HUES48 (cell line): ENCODE measurements at regions not wholly inside any gene's neighbourhood (a gene's known extent, or its start where the extent isn't known, plus 50 kb on each side); places are given as distances from the start of the nearest gene placed in this dataset.

Experiments
- H3K27ac ChIP-seq: one replicate; pipeline ENCODE4 v1.7.0; 2013; ENCODE audit warnings: low read depth, low read length, inconsistent platforms
- H3K27me3 ChIP-seq: 2 replicates; pipeline ENCODE4 v1.6.1; 2013; ENCODE audit warnings: mild to moderate bottlenecking, low read length; ENCODE audit not compliant: control insufficient read depth, insufficient read depth
- H3K36me3 ChIP-seq: 2 replicates; pipeline ENCODE4 v1.6.1; 2013; ENCODE audit warnings: low read length; ENCODE audit not compliant: control insufficient read depth, insufficient read depth
- H3K4me1 ChIP-seq: 2 replicates; pipeline ENCODE4 v1.6.1; 2013; ENCODE audit warnings: mild to moderate bottlenecking, low read length; ENCODE audit not compliant: control insufficient read depth, insufficient read depth
- H3K4me3 ChIP-seq: 2 replicates; pipeline ENCODE4 v1.5.1; 2013; ENCODE audit warnings: mild to moderate bottlenecking, low read depth, low read length
- H3K9ac ChIP-seq: 2 replicates; pipeline ENCODE4 v1.6.1; 2013; ENCODE audit warnings: mild to moderate bottlenecking, low read depth, low read length, moderate library complexity
- H3K9me3 ChIP-seq: 2 replicates; pipeline ENCODE4 v1.6.1; 2013; ENCODE audit warnings: low read length; ENCODE audit not compliant: control insufficient read depth, insufficient read depth

DNA sequence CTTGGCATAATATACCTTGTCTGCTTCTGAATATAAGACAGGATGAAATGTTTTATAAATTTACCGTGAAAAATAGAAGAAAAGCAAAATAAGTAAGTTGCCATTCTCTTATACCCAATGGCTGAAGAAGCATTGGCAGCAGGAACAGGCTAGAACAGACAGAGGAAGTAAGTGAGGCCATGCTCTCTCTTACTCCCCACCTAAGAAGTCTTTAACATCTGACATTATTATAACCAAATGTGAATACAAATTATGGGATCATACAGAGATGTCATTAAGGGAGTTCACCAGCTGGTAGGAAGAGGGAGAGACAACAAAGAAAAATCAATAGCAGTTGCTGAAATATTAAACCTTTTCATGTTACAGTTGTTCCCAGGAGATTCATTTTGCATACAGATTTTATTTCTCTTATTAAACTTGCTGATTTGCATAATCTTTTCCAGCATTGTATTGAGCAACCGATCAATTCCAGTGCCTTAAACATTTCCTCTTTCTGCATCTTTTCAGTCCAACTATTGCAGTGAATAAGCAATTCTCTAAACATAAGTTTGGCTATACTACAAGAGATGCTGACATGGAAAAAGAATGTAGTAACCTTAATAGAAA, 270.6 kb downstream of the SLC6A15 start:
- no peaks in the 10 kb centered on the region for H3K27me3 ChIP-seq
- H3K36me3 ChIP-seq, result no peaks in the 10 kb centered on the region
- H3K4me3 ChIP-seq, result no peak overlapping the region
- no peak overlapping the region for H3K27ac ChIP-seq
- H3K4me1 ChIP-seq, result peaks cover 16% of the 10 kb centered on the region; the same call in 1 of the 2 replicates
- H3K9me3 ChIP-seq, result no peaks in the 10 kb centered on the region
- H3K9ac ChIP-seq, result no peak overlapping the region

DNA sequence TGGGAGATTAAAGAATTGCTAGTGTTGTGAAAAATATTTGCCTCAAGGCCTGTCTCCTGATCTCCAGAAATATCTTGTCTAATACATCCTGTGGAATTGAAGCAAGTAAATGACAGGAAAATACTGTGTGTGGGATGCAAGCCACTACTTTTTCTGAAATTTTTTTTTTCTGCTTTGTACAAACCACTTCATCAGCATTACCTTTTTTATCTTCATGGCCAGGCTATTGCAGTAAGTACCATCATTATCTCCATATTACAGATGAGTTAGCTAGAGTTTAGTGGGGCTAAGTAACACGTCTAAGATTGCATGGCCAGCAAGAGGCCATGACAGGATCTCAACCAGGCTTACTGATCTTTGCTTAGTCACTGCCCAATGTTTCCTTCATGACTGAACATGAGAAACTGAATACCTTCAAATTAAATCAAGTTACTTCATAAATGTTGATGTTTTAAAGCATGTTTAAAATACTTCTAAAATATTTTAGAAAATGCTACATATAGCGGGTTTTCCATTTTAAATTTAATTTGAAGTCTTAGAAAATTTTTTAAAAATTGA, 273.7 kb downstream of the SLC6A15 start:
- H3K4me3 ChIP-seq, result no peak overlapping the region
- H3K4me1 ChIP-seq, result peaks cover 16% of the 10 kb centered on the region; the same call in 1 of the 2 replicates
- no peaks in the 10 kb centered on the region for H3K27me3 ChIP-seq
- no peak overlapping the region for H3K9ac ChIP-seq
- H3K27ac ChIP-seq, result no peak overlapping the region
- H3K36me3 ChIP-seq, result no peaks in the 10 kb centered on the region
- H3K9me3 ChIP-seq, result no peaks in the 10 kb centered on the region

DNA sequence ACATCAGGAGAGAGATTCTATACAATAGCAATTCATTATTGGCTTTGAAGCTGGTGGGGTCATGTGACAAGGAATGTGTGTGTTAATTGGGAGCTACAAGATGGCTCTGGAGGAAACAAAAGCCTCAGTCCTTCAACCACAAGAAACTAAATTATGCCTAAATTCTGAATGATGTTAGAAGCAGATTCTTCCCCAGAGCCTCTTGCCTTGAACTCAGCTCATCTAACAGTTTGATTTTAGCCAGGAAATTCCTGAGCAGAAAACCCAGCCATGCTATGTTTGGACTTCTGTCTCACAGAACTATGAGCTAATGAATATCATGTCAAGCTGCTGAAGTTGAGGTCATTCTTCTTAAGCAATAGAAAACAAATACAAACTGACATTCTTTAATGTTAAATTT, 274.7 kb downstream of the SLC6A15 start:
- Histone ChIP-seq H3K27ac (no peak overlapping the region), H3K4me1 (peaks cover 16% of the 10 kb centered on the region; the same call in 1 of the 2 replicates), H3K9ac (no peak overlapping the region), H3K27me3 (no peaks in the 10 kb centered on the region), H3K4me3 (no peak overlapping the region), H3K36me3 (no peaks in the 10 kb centered on the region), H3K9me3 (no peaks in the 10 kb centered on the region)

DNA sequence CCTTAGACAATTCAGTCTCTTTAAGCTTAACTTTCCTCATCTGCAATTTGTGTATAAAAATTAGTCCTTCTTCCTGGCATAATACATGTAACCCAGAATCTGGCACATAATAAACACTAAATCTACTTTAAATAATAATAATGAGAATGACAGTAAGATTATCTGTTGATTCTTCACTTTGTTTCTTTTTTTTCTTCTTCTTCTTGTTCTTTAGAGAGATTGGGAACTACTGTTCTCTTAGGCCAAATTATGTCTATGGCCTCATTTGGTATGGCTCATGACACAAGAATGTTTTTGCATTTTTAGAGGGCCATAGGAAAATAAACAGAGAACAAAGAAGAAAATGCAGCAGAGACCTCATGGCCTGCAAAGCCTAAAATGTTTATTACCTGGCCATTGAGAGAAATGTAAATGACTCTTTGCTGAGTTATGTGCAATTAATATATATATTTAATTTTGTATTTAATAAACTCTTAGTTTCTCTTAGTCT, 275.8 kb downstream of the SLC6A15 start:
- peaks cover 22% of the 10 kb centered on the region; the same call in 1 of the 2 replicates for H3K4me1 ChIP-seq
- no peak overlapping the region for H3K4me3 ChIP-seq
- H3K36me3 ChIP-seq, result no peaks in the 10 kb centered on the region
- H3K27ac ChIP-seq, result peak overlapping the region; percentile 33
- H3K9ac ChIP-seq, result no peak overlapping the region
- H3K27me3 ChIP-seq, result no peaks in the 10 kb centered on the region
- no peaks in the 10 kb centered on the region for H3K9me3 ChIP-seq

DNA sequence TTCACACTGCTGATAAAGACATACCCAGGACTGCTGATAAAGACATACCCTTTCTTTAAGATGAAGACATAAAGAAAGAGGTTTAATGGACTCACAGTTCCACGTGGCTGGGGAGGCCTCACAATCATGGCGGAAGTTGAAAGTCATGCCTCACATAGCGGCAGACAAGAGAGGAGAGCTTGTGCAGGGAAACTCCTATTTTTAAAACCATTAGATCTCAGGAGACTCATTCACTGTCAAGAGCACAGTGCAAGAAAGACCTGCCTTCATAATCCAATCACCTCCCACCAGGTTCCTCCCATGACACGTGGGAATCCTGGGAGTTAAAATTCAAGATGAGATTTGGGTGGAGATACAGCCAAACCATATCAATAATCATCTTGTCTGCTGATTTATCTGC, 278.1 kb downstream of the SLC6A15 start:
- Histone ChIP-seq H3K9me3 (no peaks in the 10 kb centered on the region), H3K4me1 (peaks cover 18% of the 10 kb centered on the region; the same call in 1 of the 2 replicates), H3K4me3 (no peak overlapping the region), H3K36me3 (no peaks in the 10 kb centered on the region), H3K9ac (no peak overlapping the region), H3K27me3 (no peaks in the 10 kb centered on the region), H3K27ac (no peak overlapping the region)

DNA sequence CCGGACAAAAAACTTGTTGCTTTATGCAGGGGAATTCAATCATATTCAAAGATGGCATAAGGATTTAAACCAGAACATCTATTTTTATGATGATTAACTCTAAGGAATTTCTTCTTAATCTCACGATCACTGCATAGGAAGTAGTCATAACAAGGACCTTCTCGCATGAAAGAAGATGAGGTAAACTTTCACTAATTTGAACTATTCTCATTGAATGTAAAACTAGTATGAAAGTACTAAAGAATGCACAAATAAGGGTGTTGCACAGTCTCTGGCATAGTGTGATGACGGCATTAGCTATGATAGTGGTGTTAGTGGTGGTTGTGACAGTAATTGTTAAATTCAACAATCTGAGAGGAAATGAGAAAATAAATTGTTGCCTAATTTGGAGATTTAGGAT, 280.0 kb downstream of the SLC6A15 start:
- no peak overlapping the region for H3K9ac ChIP-seq
- no peaks in the 10 kb centered on the region for H3K27me3 ChIP-seq
- H3K27ac ChIP-seq, result no peak overlapping the region
- H3K4me3 ChIP-seq, result no peak overlapping the region
- H3K4me1 ChIP-seq, result peaks cover 10% of the 10 kb centered on the region; the same call in 1 of the 2 replicates
- H3K36me3 ChIP-seq, result no peaks in the 10 kb centered on the region
- H3K9me3 ChIP-seq, result no peaks in the 10 kb centered on the region

DNA sequence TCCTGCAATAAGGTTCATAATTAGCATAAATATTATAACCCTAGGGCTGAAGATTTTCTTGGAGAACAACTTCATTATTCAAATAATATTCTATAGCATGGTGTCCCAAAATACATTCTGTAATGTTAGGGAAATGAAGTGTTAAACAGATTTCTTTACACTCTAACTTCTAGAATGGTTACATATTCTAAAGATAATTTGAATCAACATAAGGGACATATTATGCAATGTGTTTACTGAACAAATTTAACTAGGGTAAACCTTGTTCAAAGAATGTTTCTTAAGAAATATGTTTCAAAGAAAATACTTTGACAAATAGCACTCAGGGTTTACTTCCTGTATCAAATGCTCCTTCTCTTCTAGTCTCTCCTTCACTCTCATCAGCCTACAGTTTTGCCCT, 281.6 kb downstream of the SLC6A15 start:
- H3K9me3 ChIP-seq, result no peaks in the 10 kb centered on the region
- H3K9ac ChIP-seq, result no peak overlapping the region
- H3K36me3 ChIP-seq, result no peaks in the 10 kb centered on the region
- H3K27ac ChIP-seq, result no peak overlapping the region
- H3K4me1 ChIP-seq, result peaks cover 6% of the 10 kb centered on the region; the same call in 1 of the 2 replicates
- no peaks in the 10 kb centered on the region for H3K27me3 ChIP-seq
- H3K4me3 ChIP-seq, result no peak overlapping the region

DNA sequence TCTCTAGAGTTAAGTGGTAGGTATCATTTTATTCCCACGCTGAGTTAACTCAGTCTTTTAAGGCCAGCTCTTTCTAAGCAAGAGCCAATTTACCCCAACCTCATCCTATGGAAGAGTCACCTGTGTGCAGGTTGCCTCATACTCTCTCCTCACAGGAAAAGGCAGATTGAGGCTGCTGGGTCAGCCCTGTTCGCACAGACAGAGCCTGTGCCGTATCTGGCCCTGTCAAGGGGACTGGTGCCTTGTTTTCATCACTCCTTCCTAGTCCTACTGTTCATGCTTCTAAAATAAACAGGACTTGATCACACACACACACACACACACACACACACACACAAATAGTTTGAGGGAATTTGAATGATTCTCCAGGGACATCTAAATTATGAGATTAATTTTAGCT, 285.0 kb downstream of the SLC6A15 start:
- H3K27ac ChIP-seq, result no peak overlapping the region
- H3K4me3 ChIP-seq, result no peak overlapping the region
- peaks cover 5% of the 10 kb centered on the region; the same call in 1 of the 2 replicates for H3K4me1 ChIP-seq
- no peaks in the 10 kb centered on the region for H3K9me3 ChIP-seq
- H3K27me3 ChIP-seq, result no peaks in the 10 kb centered on the region
- H3K9ac ChIP-seq, result no peak overlapping the region
- no peaks in the 10 kb centered on the region for H3K36me3 ChIP-seq

DNA sequence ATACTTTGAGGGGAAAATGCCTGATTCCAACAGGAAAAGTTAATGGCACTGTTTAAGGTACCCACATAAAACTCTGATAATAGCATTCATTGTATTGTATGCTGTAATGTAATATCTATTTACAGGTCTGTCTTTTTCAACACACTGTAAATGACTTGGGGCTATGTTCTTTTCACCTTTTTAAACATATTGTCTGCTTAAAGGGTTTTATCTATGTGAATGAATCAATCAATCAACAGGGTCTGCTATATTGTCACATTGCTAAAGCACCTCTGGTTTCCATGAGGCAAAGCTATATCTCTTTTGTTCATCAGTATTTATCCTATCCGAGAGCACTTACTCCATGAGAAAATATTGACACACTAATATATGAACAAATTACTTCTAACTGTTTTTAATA, 288.0 kb downstream of the SLC6A15 start:
- Histone ChIP-seq H3K27me3 (no peaks in the 10 kb centered on the region), H3K4me3 (no peak overlapping the region), H3K27ac (no peak overlapping the region), H3K4me1 (peaks cover 2% of the 10 kb centered on the region; the same call in 1 of the 2 replicates), H3K9ac (no peak overlapping the region), H3K9me3 (no peaks in the 10 kb centered on the region), H3K36me3 (no peaks in the 10 kb centered on the region)

DNA sequence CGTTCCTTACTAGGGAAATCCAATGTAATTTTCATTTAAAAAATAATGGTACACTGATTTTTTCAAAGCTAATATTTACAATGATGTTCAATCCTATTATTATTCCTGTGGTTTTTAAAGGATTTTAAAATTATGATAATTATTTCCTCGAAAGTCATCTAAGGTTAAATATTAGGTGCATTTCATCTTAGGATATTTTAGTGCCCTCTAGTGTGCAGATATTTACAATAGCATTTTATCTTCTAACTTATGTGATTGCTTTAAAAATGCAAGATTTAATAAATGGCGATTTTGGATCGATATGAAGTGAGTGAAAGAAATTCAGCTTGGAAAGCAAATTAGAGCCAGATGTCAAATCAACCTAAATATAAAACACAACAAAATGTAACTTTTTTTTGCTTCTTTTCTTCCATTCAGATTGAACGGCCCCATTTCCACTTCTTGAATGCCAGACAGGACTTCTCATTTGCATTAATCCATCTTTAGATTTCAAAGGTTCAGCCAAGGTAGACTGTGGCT, 293.5 kb downstream of the SLC6A15 start:
- no peak overlapping the region for H3K9ac ChIP-seq

DNA sequence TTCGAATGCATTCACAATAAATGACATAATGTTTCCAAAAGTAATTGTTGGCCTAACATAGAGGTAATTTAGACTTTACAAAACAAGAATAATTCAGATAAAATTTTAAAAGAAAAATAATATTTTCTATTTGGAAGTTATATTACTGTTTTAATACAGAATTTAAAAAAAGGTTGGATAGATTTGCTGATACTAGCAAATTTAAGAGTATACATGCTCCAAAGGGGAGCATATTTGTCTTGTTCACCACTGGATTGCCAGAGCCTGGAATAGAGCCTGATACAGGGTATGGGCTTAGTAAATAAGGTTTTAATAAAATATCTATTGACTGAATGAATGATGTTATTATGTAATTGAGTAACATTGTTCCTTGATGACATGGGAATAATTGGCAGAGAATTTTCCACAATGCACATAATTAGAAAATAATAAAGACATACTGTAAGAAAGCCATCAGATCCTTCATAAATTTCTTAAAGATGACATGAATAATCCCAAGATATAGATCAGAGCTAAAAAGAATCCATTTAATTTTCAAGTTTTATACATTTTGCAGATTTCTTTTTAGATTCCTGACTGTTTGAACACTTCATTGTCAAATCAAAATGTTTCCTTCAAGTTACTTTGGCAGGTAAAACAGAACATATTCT, 305.3 kb downstream of the SLC6A15 start:
- Histone ChIP-seq H3K4me1 (no peaks in the 10 kb centered on the region), H3K27ac (no peak overlapping the region)

More for the DNA sequence above, 293.5 kb downstream of the SLC6A15 start:
- Histone ChIP-seq H3K27me3 (no peaks in the 10 kb centered on the region), H3K9me3 (no peaks in the 10 kb centered on the region), H3K36me3 (no peaks in the 10 kb centered on the region), H3K4me1 (peaks cover 7% of the 10 kb centered on the region), H3K27ac (no peak overlapping the region), H3K4me3 (no peak overlapping the region)

More for the DNA sequence above, 305.3 kb downstream of the SLC6A15 start:
- no peaks in the 10 kb centered on the region for H3K27me3 ChIP-seq
- H3K36me3 ChIP-seq, result no peaks in the 10 kb centered on the region
- no peak overlapping the region for H3K9ac ChIP-seq
- H3K9me3 ChIP-seq, result no peaks in the 10 kb centered on the region
- no peak overlapping the region for H3K4me3 ChIP-seq
